NCI-H524 treated with DMSO at 0.1 percent for 48 hours (cell line): ENCODE measurements at regions not wholly inside any gene's neighbourhood (a gene's known extent, or its start where the extent isn't known, plus 50 kb on each side); places are given as distances from the start of the nearest gene placed in this dataset.

ENCODE experiments used
- DNase-seq: peaks from one replicate; lab custom pipeline; 2025; lab: John Stamatoyannopoulos, UW

GRCh38 chr16:48897698-48898205 lies 287.8 kb upstream of the N4BP1 start:
- no peak for DNase-seq

GRCh38 chr16:48895142-48895541 lies 285.2 kb upstream of the N4BP1 start:
- no peak for DNase-seq

GRCh38 chr16:48892893-48893292 lies 282.9 kb upstream of the N4BP1 start:
- no peak for DNase-seq

GRCh38 chr16:48887646-48888210 lies 277.7 kb upstream of the N4BP1 start:
- no peak for DNase-seq

GRCh38 chr16:48885471-48885870 lies 275.5 kb upstream of the N4BP1 start:
- DNase-seq = no peak

GRCh38 chr16:48881272-48881671 lies 271.3 kb upstream of the N4BP1 start:
- DNase-seq = no peak

GRCh38 chr16:48879223-48880122 lies 269.5 kb upstream of the N4BP1 start:
- no peak for DNase-seq

GRCh38 chr16:48877946-48878345 lies 268.0 kb upstream of the N4BP1 start:
- no peak for DNase-seq

- no peak for DNase-seq
Measured at GRCh38 chr16:48870141-48870540, 260.2 kb upstream of the N4BP1 start.

GRCh38 chr16:48865520-48865919 lies 255.5 kb upstream of the N4BP1 start:
- DNase-seq = no peak

GRCh38 chr16:48864055-48864454 lies 254.1 kb upstream of the N4BP1 start:
- DNase-seq = no peak

- DNase-seq = no peak
Measured at GRCh38 chr16:48862087-48862532, 252.1 kb upstream of the N4BP1 start.

- DNase-seq = no peak
Measured at GRCh38 chr16:48860341-48860740, 250.4 kb upstream of the N4BP1 start.

GRCh38 chr16:48852951-48853350 lies 243.0 kb upstream of the N4BP1 start:
- no peak for DNase-seq

- DNase-seq = no peak
Measured at GRCh38 chr16:48852458-48852857, 242.5 kb upstream of the N4BP1 start.

- DNase-seq = no peak
Measured at GRCh38 chr16:48850097-48850770, 240.3 kb upstream of the N4BP1 start.

- DNase-seq = no peak
Measured at GRCh38 chr16:48846277-48846676, 236.3 kb upstream of the N4BP1 start.

- DNase-seq = no peak
Measured at GRCh38 chr16:48845261-48845660, 235.3 kb upstream of the N4BP1 start.

GRCh38 chr16:48838349-48838748 lies 228.4 kb upstream of the N4BP1 start:
- no peak for DNase-seq

- no peak for DNase-seq
Measured at GRCh38 chr16:48836636-48837035, 226.7 kb upstream of the N4BP1 start.

GRCh38 chr16:48836067-48836466 lies 226.1 kb upstream of the N4BP1 start:
- DNase-seq = no peak

GRCh38 chr16:48834576-48834975 lies 224.6 kb upstream of the N4BP1 start:
- DNase-seq = no peak

- no peak for DNase-seq
Measured at GRCh38 chr16:48833461-48833860, 223.5 kb upstream of the N4BP1 start.
